HG03354 (cell line): ENCODE measurements at regions not wholly inside any gene's neighbourhood (a gene's known extent, or its start where the extent isn't known, plus 50 kb on each side); places are given as distances from the start of the nearest gene placed in this dataset.

ENCODE experiments used
- ATAC-seq: cut with Tn5 transposase; IDR thresholded peaks from one replicate; pipeline ENCODE4 v1.9.1; 2021; ENCODE audit warnings: mild to moderate bottlenecking; ENCODE audit not compliant: unreplicated experiment, poor library complexity, severe bottlenecking

DNA sequence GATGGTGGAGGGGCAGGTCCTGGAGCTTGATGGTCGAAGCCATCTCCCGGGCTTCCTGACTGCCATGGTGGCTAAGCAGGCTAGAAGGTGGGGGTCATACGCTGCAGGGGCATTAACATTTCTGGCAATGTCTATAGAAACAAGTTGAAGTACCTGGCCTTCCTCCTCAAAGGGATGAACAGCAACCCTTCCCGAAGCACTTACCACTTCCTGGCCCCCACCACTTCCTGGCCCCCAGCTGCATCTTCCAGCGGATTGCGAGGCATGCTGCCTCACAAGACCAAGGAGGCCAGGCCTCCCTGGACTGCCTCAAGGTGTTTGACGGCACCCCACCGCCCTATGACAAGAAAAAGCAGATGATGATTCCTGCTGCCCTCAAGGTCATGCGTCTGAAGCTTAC is 97.0 kb upstream of the MOCS2 start:
- ATAC-seq = no peak

DNA sequence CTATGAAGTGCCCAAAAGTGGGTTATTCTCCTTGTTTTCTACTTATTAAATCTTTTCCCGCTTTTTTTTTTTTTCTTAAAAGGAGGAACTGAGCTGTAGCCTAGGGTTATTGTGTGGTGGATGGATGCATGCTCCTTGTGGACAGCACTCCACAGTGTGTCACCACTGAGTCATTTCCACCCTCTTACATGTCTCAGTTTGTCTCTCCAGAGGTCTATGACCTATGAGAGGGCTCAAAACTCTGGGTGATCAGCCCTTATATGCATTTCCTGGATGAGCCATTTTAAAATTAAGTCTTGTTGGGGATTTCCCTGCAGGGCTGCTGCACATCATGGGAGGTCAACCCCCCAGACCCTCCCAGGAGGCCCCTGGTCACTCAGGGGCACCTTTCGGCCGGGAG is 102.2 kb upstream of the MOCS2 start:
- ATAC-seq = no peak

DNA sequence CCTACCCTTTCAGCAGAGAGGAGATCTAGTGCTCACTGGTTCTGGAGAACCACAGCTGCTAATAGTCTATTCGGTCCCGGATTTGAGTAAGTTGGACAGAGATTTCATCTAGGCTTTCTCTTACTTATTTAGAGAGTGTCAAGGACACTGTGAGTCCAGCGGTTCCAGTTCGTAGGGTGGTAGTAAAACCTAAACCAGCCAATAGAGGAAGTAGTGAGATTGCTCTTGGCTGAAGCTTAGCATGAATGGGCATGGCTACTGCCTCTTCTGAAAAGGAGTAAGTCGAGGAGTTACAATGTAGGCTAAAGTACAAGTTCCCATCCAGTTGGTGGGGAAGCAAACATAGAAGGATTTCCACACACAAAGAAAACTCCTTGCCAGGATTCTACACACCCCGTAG is 109.6 kb upstream of the MOCS2 start:
- no peak for ATAC-seq

DNA sequence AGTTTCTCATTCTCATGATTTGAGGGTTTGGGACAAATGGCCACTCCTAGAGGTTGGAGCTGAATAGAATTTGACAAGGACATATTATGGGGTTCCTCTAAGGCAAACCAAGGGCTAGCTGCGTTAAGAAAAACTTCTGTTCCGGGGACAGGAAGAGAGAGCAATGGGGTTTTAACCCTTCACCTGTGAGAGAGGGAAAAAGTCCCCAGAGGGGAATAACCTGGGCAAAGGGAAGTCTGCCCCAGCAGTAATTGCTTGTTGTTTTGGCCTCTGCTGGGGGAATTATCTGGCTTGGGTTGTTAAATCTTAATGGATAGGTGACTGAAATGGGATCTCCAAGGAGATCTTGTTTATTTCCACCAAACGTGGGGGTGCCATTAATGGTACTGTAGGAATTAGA is 110.1 kb upstream of the MOCS2 start:
- ATAC-seq = no peak

DNA sequence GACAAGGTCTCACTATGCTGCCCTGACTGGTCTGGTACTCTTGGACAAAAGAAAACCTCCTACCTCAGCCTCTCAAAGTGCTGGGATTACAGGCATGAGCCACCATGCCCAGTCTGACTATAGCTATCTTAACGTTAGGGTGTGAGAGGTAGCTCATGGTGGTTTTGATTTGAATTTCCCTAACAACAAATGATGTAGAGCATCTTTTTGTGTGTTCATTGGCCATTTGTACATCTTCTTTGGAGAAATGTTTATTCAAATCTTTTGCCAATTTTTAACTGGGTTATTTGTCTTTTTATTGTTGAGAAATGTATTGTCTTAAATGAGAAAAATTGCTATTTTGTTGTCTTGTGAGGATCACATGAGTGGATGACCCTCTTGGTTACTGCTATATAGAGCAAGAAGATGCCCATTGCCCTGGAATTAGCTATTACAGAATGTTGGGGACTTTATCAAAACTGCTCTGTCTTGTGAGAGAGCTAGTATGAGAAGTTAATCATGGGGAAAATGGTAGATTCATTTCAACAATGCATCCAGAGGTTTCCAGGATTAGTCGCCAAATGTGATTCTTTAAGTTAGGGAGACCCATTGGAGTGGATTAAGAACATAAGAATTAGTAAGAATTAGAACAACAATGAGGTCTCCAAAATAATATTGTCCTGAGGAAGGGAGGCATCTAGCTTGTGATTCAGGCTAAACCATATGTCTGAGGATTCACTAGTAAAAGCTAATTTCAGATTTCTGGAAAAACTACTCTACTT is 124.3 kb upstream of the MOCS2 start:
- ATAC-seq = no peak

DNA sequence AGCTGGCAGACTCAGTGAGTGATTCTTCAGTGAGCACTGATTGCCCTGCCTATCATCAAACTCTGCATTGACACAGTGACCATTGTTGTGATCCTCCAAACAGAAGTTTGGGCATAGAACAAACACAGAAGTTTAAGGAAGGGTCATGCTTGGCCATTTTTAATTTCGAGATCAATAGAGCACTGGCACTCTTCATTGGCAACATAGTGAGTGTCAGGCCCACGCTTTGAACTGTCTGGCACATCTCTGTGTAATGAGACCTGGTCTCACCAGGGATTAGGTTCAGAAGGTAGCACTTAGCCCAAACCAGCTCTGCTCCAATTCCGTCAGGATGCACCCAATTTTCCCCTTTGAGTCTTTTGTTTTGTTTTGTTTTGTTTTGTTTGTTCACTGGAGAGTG is 127.1 kb upstream of the MOCS2 start:
- no peak for ATAC-seq

DNA sequence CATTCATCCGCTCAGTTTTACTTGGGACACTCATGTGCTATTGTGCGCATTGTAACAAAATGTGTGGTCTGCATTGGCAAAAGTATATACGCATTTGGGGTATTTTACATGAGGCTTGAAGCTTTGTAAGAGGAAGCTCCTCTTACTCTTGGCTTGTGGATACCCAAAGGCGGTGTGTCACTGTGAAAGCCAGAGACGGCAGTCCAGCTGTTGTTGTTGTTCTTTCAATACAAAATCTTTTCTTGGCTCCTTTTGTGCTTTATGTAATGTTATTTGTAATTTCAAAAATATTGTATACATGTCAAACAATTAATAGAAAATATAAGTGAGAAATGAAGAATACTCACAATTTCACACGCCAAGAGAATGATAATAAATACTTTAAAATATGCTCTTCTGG is 128.3 kb upstream of the MOCS2 start:
- no peak for ATAC-seq

DNA sequence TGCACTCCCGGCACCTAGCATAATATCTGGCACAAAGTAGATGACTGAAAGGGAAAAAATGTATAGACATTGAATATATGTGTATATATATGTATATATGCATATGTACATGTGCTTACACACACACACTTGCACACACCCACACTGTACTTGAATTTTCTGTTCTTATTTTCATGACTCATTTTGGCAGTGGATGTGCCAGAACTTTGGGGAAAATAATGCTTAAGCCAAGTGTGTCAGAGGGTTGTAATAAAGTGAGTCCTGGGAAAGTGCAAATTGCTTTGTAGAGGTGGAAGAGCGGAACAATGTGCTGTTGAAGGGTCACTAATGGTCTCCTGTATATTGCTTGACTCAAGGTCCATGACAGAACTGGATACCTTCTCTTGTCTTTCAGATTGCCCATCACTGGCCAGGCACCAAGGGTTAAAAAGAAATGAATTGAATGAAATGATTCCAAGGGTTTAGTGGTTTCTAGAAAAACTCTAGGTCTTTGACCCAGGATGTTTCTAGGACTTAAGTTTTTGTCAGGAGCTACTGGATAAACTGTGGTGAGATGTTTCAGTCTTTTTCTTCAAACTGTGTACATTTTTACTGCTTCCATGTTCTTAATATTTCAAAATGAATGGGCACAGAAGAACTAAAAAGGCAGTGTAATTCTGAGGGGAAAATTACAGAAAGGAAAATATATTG is 129.9 kb upstream of the MOCS2 start:
- no peak for ATAC-seq

DNA sequence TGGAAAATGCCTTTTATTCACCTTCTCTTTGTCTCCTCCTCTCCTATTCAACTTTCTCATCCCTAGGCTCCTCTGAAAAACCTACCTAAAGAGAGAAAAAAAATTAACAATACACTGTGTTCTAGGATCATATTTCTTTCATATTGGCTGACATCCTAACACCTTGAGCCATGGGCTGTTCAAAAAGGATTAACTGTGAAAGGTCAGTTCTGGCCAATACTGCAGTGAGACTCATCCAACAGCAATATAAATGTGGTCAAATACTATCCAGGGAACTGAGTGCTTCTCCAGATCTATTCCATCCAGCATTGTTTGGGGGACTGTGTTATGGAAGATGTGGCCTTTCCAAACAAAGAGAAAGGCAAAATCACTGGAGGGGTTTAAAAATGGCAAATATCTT is 131.1 kb upstream of the MOCS2 start:
- no peak for ATAC-seq

DNA sequence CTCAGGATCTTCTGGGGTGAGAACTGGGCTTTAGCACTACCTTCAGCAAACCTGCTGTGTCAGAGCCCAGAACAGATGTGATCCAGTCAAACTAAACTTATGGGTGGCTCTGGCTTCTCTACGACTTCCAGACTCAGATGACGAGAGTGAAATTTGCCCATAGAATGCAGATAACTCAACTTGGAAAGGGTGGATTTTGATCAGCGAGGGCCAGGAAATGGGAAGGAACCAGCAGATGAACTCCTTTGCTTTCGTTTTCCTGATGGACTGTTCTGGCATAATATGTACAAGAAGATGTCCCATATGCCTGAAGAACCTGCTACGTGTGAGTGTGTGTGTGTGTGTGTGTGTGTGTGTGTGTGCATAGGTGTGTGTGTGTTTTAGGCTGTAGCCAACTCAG is 132.0 kb upstream of the MOCS2 start:
- no peak for ATAC-seq

DNA sequence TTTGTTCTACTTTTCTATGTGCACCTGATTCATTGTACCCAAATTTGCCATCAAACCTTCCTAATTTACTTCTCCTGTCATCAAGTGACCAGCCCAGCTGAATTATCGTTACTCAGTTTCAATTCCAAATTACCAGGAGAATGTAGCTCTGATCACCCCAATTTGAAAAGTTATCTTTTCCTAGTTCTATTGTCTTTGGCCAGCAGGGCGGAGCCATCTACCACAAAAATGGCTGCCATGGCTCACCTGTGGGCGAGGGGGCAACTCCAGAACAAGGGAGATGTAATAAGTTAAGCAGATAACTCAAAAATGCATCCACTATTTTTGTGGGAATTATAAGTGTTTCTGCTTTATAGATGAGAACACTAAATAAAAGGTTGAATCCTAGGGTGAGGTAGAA is 133.8 kb upstream of the MOCS2 start:
- no peak for ATAC-seq

DNA sequence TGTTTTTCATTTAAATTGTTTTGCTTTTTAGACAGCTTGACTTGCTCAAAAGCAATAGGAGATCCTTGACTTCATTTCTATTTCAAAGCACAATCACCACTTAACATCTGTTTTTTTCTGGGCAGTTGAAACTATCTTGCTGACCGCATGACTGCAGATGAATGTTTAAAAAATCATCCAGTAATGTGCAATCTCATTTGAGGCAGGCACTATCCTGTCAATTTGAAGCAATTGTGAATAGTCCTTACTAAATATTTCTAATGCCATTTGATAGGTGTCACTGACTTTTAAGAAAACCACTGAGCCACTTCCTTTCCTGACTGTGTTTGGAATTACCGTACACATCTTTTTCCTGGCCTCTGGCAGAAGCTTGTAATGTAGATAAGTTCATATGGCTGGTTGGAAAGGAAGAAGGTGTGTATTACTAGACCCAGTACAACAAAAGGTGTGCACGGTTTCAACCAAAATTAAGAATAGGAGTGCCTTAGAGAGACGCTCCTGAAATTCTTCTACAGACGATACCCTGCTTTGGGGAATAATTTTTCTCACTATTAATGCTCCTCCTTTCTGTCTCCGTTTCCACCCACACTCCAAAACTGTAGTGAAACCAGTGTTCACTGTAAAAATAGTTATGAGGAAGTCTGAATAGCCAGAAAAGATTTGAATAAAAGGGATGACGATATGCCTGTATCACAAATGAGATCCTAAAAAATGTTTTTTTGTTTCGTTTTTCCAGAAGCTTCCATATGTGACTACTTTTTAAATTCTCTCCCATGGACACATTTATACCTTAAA is 136.7 kb upstream of the MOCS2 start:
- ATAC-seq = no peak

DNA sequence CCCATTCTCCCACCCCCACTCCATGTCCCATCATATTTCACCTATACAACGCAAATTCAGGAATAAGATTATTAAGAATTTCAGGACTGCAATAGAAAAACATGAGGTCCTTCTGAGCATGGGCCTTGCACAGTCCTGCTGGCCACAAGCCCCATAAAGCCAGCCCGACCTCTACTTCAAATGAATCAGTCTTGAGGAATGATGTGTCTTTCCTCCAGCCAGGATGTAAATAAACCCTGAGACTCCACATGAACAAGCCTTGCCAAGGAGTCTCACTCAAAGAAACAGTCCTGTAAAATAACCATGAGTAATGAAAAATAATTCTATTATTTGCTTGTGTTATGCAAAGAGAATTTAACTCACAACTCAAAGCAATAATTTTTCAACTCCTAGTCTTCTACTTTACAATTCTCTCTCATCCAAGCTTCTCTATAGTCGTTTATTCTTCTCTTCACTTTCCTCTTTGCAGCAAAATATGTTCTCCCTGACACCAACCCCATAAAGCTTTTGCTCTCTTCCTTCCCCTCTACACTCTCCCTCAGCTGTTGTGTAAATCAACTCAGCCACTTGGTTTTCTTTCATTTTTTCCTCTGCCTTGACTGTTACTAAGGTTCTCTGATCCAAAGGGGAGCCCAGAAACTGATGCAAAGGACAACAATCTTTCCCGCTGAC is 140.1 kb upstream of the MOCS2 start:
- no peak for ATAC-seq

DNA sequence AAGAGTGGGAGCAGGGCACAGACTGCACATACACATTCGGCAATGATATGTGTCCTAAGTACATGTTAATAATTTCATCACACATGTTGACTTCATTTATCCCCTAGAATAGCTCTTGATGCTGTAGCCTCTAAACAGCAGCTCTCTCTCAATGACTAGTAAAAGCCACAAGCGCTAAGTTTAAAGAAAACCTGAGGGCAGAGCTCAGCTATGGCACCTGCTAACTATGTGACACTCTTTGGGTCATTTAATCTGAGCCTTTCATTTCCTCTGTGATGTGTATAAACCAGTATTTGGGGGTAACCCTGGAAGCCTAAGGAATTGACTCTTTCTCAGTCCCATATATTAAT is 140.6 kb upstream of the MOCS2 start:
- no peak for ATAC-seq

DNA sequence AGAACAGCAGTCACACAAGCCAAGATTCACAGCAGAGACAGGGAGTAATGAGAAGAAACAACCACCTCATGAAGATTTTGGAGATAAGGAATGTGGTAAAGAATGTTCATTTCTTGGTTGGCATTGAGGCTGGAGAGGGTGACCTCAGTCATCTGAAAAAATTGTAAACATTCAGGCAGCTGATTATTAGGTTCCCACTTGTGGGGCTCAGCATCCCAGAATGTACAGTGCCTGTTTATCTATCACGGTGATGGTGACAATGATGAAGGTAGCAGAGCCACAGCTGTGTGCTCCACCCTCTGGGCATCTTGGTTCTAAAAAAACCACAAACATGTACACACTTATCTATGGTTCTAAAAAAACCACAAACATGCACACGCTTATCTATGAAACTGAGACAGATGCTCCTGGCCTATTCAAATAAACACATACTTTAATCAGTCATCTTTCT is 143.9 kb upstream of the MOCS2 start:
- ATAC-seq = no peak

DNA sequence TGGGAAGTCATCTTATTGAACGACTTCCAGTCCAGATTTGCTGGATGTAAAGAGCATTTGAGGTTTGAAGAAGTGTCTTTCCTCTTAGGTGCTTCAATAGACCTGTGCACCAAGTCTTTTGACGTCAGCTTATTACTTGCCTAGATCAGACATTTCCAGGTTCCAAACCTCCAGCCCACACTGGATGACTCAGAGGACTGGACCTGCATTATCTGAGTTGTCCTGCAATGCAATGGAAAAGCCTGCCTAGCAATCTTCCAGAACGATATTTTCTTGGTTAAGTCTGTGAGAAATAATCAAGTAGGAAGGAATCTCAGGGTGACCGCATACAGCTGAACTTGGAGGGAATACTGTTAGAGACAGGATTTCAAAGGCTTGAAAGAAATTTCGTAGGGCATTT is 147.2 kb upstream of the MOCS2 start:
- ATAC-seq = no peak

DNA sequence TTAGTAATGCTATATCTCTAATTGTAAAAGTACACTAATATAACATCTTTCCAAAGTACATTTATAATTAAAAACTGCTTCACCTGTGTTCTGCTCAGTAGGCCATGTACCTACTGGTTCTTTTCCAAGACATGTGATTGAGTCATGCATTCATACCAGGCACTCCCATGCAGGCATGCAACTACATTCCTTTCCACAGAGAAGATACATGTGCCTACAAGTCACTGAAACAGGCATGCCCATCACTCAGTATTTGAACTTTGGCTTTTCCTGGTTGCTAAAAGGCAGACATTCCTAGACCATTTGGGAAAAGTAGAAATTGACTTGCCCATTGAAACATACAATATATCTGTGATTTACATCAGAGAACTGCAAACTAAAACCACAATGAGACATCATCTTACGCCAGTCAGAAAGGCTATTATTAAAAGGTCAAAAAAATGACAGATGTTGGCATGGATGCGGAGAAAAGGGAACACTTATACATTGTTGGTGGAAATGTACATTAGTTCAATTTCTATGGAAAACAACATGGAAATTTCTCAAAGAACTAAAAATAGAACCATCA is 148.3 kb upstream of the MOCS2 start:
- no peak for ATAC-seq

DNA sequence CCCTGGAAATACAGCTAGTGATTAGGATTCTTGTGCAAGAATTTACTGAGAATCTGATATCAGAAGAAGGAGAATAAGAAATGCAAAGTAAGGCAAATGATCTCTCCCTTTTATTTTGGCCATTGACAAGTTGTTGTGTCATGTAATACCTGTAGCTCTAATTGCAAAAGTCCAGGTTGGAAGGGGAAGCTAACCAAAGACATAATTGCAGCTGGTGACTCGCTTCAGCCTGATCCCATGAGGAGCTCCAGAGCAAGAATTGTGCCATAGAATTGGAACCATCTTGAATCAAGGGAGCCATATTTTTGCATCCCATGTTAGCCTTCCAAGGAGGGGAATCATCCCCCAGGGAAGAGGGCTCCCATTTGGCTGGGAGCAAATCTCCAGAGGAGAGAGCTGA is 149.6 kb upstream of the MOCS2 start:
- no peak for ATAC-seq

DNA sequence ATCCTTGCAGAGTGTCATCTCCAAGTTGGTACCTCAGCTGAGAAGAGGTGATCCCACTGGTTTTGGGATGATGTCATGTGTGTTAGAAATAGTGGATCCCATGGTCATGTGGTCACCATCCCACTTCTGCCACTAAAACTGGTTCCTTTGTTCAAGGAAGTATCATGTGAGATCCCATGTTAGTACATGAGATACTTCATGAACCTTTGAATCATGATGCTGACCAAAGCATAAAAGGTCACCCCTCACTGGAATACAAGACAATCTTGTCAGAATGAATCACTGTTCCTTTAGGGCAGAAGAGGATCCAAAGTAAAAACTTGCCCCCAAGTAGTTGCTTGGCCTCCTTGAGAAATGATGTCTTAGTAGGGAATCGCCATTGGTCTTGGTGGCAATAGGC is 150.9 kb upstream of the MOCS2 start:
- no peak for ATAC-seq

DNA sequence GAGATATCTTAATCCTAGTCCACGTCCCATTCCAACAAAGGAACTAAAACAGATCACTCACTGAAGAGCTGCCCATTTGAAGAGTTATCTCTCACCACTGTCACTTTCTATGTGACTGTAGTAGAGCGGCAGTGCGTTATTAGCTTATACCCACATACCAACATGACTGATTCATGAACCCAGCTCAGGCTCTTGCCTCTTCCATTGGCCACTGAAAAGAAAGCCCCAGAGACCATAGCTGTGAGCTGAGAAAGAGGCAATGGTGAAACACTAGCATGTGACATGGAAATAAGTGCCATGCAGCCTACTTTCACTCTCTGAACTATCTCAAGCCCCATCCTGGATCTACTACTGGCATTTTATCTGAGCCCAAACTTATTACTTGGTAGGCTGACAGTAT is 151.7 kb upstream of the MOCS2 start:
- ATAC-seq = no peak
